Fibroblast of lung (primary cell): ENCODE measurements at regions not wholly inside any gene's neighbourhood (a gene's known extent, or its start where the extent isn't known, plus 50 kb on each side); places are given as distances from the start of the nearest gene placed in this dataset.

Experiments used
- EZH2 ChIP-seq: IDR thresholded peaks from 2 replicates; pipeline ENCODE4 v1.5.1; 2012; ENCODE audit warnings: low read length, control low read depth, mild to moderate bottlenecking; ENCODE audit errors: missing control alignments
- TF ChIP-seq, protein P1 (sequence below), 2 donors: IDR thresholded peaks in 1 of 2; conservative IDR thresholded peaks in 1 of 2; 1 replicate in 1 of 2; 2 replicates in 1 of 2; pipeline ENCODE4 v1.5.1; 2011 to 2012; ENCODE audit warnings: low read length in 2 of 2, control low read depth in 1 of 2, inconsistent platforms in 1 of 2, low read depth in 1 of 2, mild to moderate bottlenecking in 1 of 2

DNA sequence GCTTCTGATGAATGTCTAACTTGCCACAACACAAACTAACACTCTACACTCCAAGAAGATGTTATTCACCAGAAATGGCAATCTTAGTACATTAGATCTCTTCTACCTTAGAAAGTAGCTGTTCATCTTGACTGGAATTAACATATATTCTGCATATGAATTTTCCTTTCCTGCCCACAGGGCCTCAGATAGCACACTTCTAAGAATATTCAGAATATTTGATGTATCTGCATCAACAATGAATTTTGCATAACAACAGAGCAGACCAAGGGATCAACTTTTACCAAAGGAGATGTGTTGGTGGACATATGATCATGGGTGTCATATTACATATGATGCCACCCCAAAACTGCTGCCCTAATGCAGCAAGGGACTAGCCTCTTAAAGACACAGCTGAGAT, 960.8 kb upstream of the GHITM start:
- TF ChIP-seq, protein P1, sequence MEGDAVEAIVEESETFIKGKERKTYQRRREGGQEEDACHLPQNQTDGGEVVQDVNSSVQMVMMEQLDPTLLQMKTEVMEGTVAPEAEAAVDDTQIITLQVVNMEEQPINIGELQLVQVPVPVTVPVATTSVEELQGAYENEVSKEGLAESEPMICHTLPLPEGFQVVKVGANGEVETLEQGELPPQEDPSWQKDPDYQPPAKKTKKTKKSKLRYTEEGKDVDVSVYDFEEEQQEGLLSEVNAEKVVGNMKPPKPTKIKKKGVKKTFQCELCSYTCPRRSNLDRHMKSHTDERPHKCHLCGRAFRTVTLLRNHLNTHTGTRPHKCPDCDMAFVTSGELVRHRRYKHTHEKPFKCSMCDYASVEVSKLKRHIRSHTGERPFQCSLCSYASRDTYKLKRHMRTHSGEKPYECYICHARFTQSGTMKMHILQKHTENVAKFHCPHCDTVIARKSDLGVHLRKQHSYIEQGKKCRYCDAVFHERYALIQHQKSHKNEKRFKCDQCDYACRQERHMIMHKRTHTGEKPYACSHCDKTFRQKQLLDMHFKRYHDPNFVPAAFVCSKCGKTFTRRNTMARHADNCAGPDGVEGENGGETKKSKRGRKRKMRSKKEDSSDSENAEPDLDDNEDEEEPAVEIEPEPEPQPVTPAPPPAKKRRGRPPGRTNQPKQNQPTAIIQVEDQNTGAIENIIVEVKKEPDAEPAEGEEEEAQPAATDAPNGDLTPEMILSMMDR (conservative IDR thresholded peaks at IDR 0.05 in 1 of 2, IDR thresholded peaks at IDR 0.05 in 1 of 2; ENCODE audit: low read depth in 1 of 2, low read length in 2 of 2) = no peak
- no peak for TF ChIP-seq EZH2
